RWPE2 (cell line): ENCODE measurements at regions not wholly inside any gene's neighbourhood (a gene's known extent, or its start where the extent isn't known, plus 50 kb on each side); places are given as distances from the start of the nearest gene placed in this dataset.

Experiments used
- ATAC-seq: fragments of 200-7000 bp; cut with Tn5 transposase; 3 replicates; pipeline ENCODE4 v1.9.1; 2021; ENCODE audit warnings: low read depth
- DNase-seq: peaks from one replicate; pipeline ENCODE4 v3.0.0-alpha.2; 2020; ENCODE audit warnings: low spot score
- H3K27ac ChIP-seq: fragments of 450-650 bp; 2 replicates; pipeline ENCODE4 v1.5.1; 2017; ENCODE audit warnings: mild to moderate bottlenecking; ENCODE audit not compliant: poor library complexity, severe bottlenecking
- H3K27me3 ChIP-seq: fragments of 250-450 bp; sonication (Bioruptor Pico); 2 replicates; pipeline ENCODE4 v1.5.1; 2021; ENCODE audit warnings: mild to moderate bottlenecking, moderate library complexity; ENCODE audit not compliant: insufficient read depth, poor library complexity, severe bottlenecking
- H3K36me3 ChIP-seq: fragments of 250-450 bp; sonication (Bioruptor Pico); 2 replicates; pipeline ENCODE4 v1.5.1; 2020; ENCODE audit warnings: low read depth, mild to moderate bottlenecking, moderate library complexity
- H3K4me1 ChIP-seq: fragments of 250-450 bp; sonication (Bioruptor Pico); 2 replicates; pipeline ENCODE4 v1.5.1; 2021; ENCODE audit warnings: mild to moderate bottlenecking, moderate library complexity; ENCODE audit not compliant: insufficient read depth, poor library complexity, severe bottlenecking
- H3K4me3 ChIP-seq: fragments of 250-450 bp; sonication (Bioruptor Pico); 2 replicates; pipeline ENCODE4 v1.5.1; 2021; ENCODE audit warnings: mild to moderate bottlenecking, moderate library complexity; ENCODE audit not compliant: severe bottlenecking
- H3K9me3 ChIP-seq: fragments of 250-450 bp; sonication (Bioruptor Pico); 2 replicates; pipeline ENCODE4 v1.5.1; 2021; ENCODE audit warnings: mild to moderate bottlenecking, moderate library complexity; ENCODE audit not compliant: severe bottlenecking
- TF ChIP-seq, protein P1 (sequence below): fragments of 450-650 bp; IDR thresholded peaks from one replicate; pipeline ENCODE4 v1.5.1; 2017; ENCODE audit warnings: mild to moderate bottlenecking, moderate library complexity; ENCODE audit not compliant: poor library complexity, severe bottlenecking

DNA sequence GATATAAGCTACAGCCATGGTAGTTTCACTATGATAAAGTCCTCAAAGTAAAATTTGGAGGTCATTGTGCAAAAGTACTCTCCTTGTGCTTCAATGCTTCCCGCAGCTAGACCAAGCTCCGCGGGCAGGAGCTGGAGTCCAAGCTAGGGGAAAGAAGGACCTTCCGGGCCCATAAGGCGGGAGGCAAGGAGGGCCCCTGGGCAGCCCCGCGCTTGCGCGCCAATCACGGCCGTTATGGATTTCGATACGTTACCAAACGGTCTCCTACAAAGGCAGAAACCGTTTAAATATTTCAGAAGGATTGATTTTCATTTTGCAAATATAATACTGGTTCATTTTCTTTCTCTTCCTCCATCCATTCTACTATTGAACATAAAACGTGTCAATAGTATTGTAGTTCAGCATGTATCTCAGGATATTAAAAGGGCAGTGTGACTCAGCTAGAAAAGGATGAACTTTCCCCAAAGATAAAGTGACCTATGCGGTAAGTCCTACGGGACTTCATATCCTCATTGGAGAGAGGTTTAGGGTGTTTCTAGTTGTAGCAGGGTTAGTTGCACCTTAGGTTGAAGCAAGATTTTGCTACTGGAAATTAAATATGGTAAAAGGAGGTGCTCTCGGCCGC, 128.0 kb downstream of the KIF20B start:
- no peak overlapping the region for H3K27ac ChIP-seq
- TF ChIP-seq, protein P1, sequence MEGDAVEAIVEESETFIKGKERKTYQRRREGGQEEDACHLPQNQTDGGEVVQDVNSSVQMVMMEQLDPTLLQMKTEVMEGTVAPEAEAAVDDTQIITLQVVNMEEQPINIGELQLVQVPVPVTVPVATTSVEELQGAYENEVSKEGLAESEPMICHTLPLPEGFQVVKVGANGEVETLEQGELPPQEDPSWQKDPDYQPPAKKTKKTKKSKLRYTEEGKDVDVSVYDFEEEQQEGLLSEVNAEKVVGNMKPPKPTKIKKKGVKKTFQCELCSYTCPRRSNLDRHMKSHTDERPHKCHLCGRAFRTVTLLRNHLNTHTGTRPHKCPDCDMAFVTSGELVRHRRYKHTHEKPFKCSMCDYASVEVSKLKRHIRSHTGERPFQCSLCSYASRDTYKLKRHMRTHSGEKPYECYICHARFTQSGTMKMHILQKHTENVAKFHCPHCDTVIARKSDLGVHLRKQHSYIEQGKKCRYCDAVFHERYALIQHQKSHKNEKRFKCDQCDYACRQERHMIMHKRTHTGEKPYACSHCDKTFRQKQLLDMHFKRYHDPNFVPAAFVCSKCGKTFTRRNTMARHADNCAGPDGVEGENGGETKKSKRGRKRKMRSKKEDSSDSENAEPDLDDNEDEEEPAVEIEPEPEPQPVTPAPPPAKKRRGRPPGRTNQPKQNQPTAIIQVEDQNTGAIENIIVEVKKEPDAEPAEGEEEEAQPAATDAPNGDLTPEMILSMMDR = no peak
- no peaks in the 10 kb centered on the region for H3K9me3 ChIP-seq
- no peak overlapping the region for H3K4me3 ChIP-seq
- DNase-seq (no peak), ATAC-seq (no peak)
- no peaks in the 10 kb centered on the region for H3K36me3 ChIP-seq
- no peaks in the 10 kb centered on the region for H3K27me3 ChIP-seq
- no peaks in the 10 kb centered on the region for H3K4me1 ChIP-seq

GRCh38 chr10:89829887-89830269, 128.5 kb downstream of the KIF20B start:
- Histone ChIP-seq H3K27ac (no peak overlapping the region), H3K36me3 (no peaks in the 10 kb centered on the region), H3K27me3 (no peaks in the 10 kb centered on the region), H3K4me1 (no peaks in the 10 kb centered on the region), H3K4me3 (no peak overlapping the region), H3K9me3 (no peaks in the 10 kb centered on the region)
- DNase-seq (no peak), ATAC-seq (no peak)
- TF ChIP-seq, protein P1 = no peak

- H3K27ac ChIP-seq = no peak overlapping the region
- no peaks in the 10 kb centered on the region for H3K36me3 ChIP-seq
- no peak overlapping the region for H3K4me3 ChIP-seq
- DNase-seq (no peak), ATAC-seq (no peak)
- no peaks in the 10 kb centered on the region for H3K9me3 ChIP-seq
- TF ChIP-seq, protein P1 = no peak
- no peaks in the 10 kb centered on the region for H3K4me1 ChIP-seq
- no peaks in the 10 kb centered on the region for H3K27me3 ChIP-seq
Measured at GRCh38 chr10:89830624-89831023, 129.2 kb downstream of the KIF20B start.

DNA sequence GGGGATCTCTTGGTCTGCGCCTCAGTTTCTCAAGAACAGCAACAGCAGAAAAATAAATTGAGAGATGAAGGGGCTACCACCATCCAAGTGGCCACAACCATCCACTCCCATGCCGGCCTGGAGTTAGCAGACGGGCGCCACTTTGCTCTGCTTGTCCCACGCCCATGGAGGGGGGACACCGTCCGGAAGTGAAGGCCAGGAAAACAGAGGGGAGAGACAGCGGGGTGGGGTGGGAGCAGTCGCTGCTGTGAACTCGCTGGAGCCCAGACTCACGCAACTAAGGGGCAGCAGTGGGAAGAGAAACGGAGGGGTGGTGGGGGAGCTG, 135.4 kb downstream of the KIF20B start:
- DNase-seq (no peak), ATAC-seq (no peak)
- Histone ChIP-seq H3K27ac (no peak overlapping the region), H3K9me3 (no peaks in the 10 kb centered on the region), H3K27me3 (no peaks in the 10 kb centered on the region), H3K36me3 (no peaks in the 10 kb centered on the region), H3K4me1 (no peaks in the 10 kb centered on the region), H3K4me3 (no peak overlapping the region)
- TF ChIP-seq, protein P1 = no peak

- H3K27me3 ChIP-seq = no peaks in the 10 kb centered on the region
- H3K27ac ChIP-seq = no peak overlapping the region
- ATAC-seq (no peak), DNase-seq (no peak)
- H3K4me1 ChIP-seq = no peaks in the 10 kb centered on the region
- TF ChIP-seq, protein P1 = no peak
- no peak overlapping the region for H3K4me3 ChIP-seq
- H3K9me3 ChIP-seq = no peaks in the 10 kb centered on the region
- no peaks in the 10 kb centered on the region for H3K36me3 ChIP-seq
Measured at GRCh38 chr10:89837165-89838043, 136.0 kb downstream of the KIF20B start.
